PC-9 (cell line): ENCODE measurements at regions not wholly inside any gene's neighbourhood (a gene's known extent, or its start where the extent isn't known, plus 50 kb on each side); places are given as distances from the start of the nearest gene placed in this dataset.

ENCODE experiments used
- CTCF ChIP-seq: fragments of 200-600 bp; sonication (generic); conservative IDR thresholded peaks from 2 replicates; pipeline ENCODE4 v1.6.1; 2017; ENCODE audit warnings: mixed run types, antibody characterized with exemption, mild to moderate bottlenecking, moderate library complexity
- EZH2 ChIP-seq: fragments of 200-600 bp; sonication (generic); IDR thresholded peaks from 2 replicates; pipeline ENCODE4 v1.8.0; 2017; ENCODE audit warnings: antibody characterized with exemption, low read depth

- no peak for TF ChIP-seq CTCF
- no peak for TF ChIP-seq EZH2
Observed at GRCh38 chr16:5442054-5442453, 344.5 kb upstream of the EEF2KMT start.
